CD4-positive, alpha-beta T cell (primary cell): ENCODE measurements at regions not wholly inside any gene's neighbourhood (a gene's known extent, or its start where the extent isn't known, plus 50 kb on each side); places are given as distances from the start of the nearest gene placed in this dataset.
"Not testable (repeated sequence)": the region's sequence is repeated elsewhere in the genome, so short reads cannot be mapped to it uniquely, and the experiment has no call there.

Source experiments
- ATAC-seq: fragments of 200-7000 bp; cut with Tn5 transposase; one replicate; pipeline ENCODE4 v1.10.0; 2022; ENCODE audit warnings: mild to moderate bottlenecking; ENCODE audit not compliant: poor library complexity
- CTCF ChIA-PET: fragments of 350-600 bp; sonication (Branson Sonifier 250); formaldehyde crosslinking; loops from one replicate; lab custom pipeline; 2021; ENCODE audit warnings: antibody characterized with exemption, inconsistent platforms; lab: Charles Lee
- POLR2A ChIA-PET: fragments of 350-600 bp; sonication (Branson Sonifier 250); formaldehyde crosslinking; loops from one replicate; lab custom pipeline; 2021; ENCODE audit warnings: antibody characterized with exemption, inconsistent platforms; lab: Charles Lee
- DNase-seq, 14 experiments: peaks; one replicate each; pipeline ENCODE4 v3.0.0-alpha.2; 2013 to 2020; ENCODE audit warnings: mixed read lengths in 2 of 14
- H3K27ac ChIP-seq, 2 donors: one replicate each; pipeline versions ENCODE4 v1.5.1 to v1.7.0; 2013; ENCODE audit warnings: low read length in 2 of 2, low read depth in 1 of 2, mild to moderate bottlenecking in 1 of 2
- H3K27me3 ChIP-seq, 2 experiments: 1 replicate in 1 of 2; 2 replicates in 1 of 2; pipeline versions ENCODE4 v1.6.1 to v1.7.0; 2013; ENCODE audit warnings: low read length in 2 of 2, control low read depth in 1 of 2, mild to moderate bottlenecking in 1 of 2, moderate library complexity in 1 of 2; ENCODE audit not compliant: insufficient read depth in 2 of 2, control insufficient read depth in 1 of 2
- H3K36me3 ChIP-seq: one replicate; pipeline ENCODE4 v1.6.1; 2013; ENCODE audit warnings: low read length, control low read depth; ENCODE audit not compliant: insufficient read depth
- H3K4me1 ChIP-seq: one replicate; pipeline ENCODE4 v1.6.1; 2013; ENCODE audit warnings: low read length, control low read depth; ENCODE audit not compliant: insufficient read depth
- H3K4me3 ChIP-seq: one replicate; pipeline ENCODE4 v1.5.1; 2013; ENCODE audit warnings: mild to moderate bottlenecking, low read length, moderate library complexity
- H3K9me3 ChIP-seq, 2 experiments: 1 replicate in 1 of 2; 2 replicates in 1 of 2; pipeline versions ENCODE4 v1.6.1 to v1.7.0; 2013; ENCODE audit warnings: low read length in 2 of 2, mild to moderate bottlenecking in 2 of 2, control low read depth in 1 of 2, moderate library complexity in 1 of 2; ENCODE audit not compliant: control insufficient read depth in 1 of 2, insufficient read depth in 1 of 2
- H3K27ac Mint-ChIP-seq: one replicate; pipeline ENCODE4 v1.8.0; 2020; ENCODE audit warnings: mixed read lengths
- H3K27me3 Mint-ChIP-seq: one replicate; pipeline ENCODE4 v1.8.0; 2021; ENCODE audit warnings: mixed read lengths
- H3K36me3 Mint-ChIP-seq: one replicate; pipeline ENCODE4 v1.8.0; 2021; ENCODE audit warnings: low read depth, mixed read lengths
- H3K4me1 Mint-ChIP-seq: one replicate; pipeline ENCODE4 v1.8.0; 2021; ENCODE audit warnings: low read depth, mixed read lengths
- H3K4me3 Mint-ChIP-seq: one replicate; pipeline ENCODE4 v1.8.0; 2020; ENCODE audit warnings: mild to moderate bottlenecking, mixed read lengths
- H3K9me3 Mint-ChIP-seq: one replicate; pipeline ENCODE4 v1.8.0; 2020; ENCODE audit warnings: mixed read lengths
- intact Hi-C, 2 experiments: fragments of 100-400 bp; cut with DNase I in 1 of 2; cut with micrococcal nuclease in 1 of 2; formaldehyde crosslinking; loops; one replicate each; pipeline versions ENCODE4 v1.15.1 to v1.9.0; 2023 to 2025; cut with DNase I, micrococcal nuclease
- TF ChIP-seq, protein P1 (sequence below): fragments of 200-600 bp; IDR thresholded peaks from one replicate; pipeline ENCODE4 v1.8.0; 2022; ENCODE audit warnings: antibody characterized with exemption, mild to moderate bottlenecking

DNA sequence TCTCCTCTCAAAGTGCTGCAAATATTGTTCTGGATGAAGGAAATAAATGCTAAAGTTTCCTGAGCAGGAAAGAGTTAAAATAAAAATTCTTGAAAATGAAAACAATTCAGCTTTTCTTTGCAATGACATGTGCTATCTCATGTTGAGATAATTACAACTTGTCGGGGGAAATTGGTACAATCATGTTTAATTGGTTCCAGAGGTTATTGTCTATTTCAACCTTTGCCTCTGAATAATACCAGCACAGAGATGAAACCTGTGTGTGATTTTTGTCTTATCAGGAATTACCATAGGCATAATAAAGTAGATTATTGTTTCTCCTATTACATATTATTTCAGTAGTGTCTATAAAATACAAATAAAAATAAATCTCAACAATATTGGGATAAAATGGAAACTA, 305.0 kb downstream of the XPNPEP1 start:
- no peak overlapping the region for H3K4me3 ChIP-seq
- Mint-ChIP-seq H3K27me3 (no peaks in the 10 kb centered on the region), H3K4me3 (no peak overlapping the region), H3K9me3 (peaks cover 3% of the 10 kb centered on the region), H3K4me1 (no peaks in the 10 kb centered on the region), H3K27ac (no peak overlapping the region), H3K36me3 (no peaks in the 10 kb centered on the region)
- ChIA-PET CTCF (no interaction called here), POLR2A (no interaction called here)
- H3K27me3 ChIP-seq = no peaks in the 10 kb centered on the region
- H3K27ac ChIP-seq = no peak overlapping the region
- H3K9me3 ChIP-seq = no peaks in the 10 kb centered on the region
- DNase-seq (no peak), ATAC-seq (no peak)
- no peaks in the 10 kb centered on the region for H3K36me3 ChIP-seq
- H3K4me1 ChIP-seq = no peaks in the 10 kb centered on the region
- TF ChIP-seq, protein P1, sequence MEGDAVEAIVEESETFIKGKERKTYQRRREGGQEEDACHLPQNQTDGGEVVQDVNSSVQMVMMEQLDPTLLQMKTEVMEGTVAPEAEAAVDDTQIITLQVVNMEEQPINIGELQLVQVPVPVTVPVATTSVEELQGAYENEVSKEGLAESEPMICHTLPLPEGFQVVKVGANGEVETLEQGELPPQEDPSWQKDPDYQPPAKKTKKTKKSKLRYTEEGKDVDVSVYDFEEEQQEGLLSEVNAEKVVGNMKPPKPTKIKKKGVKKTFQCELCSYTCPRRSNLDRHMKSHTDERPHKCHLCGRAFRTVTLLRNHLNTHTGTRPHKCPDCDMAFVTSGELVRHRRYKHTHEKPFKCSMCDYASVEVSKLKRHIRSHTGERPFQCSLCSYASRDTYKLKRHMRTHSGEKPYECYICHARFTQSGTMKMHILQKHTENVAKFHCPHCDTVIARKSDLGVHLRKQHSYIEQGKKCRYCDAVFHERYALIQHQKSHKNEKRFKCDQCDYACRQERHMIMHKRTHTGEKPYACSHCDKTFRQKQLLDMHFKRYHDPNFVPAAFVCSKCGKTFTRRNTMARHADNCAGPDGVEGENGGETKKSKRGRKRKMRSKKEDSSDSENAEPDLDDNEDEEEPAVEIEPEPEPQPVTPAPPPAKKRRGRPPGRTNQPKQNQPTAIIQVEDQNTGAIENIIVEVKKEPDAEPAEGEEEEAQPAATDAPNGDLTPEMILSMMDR = no peak
- intact Hi-C loops = no loop called here

DNA sequence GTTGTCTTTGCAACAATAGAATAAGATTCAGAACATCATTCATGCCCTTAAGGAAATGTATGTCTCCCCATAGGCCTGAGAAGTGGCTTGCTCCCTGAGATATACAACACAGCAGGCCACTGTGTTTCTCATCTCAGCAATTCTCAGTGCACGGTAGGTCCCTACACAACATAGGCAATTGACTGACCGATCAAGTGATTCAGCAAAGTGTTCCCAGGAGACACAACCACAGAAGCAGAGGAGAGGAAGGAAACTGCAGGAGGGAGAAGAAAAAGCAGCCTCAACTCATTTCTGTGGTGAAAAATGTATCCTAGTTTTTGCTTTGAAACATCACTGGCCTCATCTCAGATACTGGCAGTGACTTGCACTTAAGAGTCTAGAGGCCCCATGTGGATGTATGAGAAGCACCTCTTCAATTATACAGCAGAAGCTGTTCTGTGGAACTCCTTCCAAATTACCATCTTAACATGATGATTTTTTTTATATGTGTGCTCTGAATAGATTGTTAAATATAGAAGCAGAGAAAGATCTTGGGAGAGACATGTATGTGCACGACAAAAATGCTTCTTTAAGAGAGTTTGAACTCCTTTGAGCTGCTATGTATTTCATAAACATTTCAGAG, 306.8 kb downstream of the XPNPEP1 start:
- H3K27me3 ChIP-seq = no peaks in the 10 kb centered on the region
- H3K27ac ChIP-seq = no peak overlapping the region
- no peaks in the 10 kb centered on the region for H3K9me3 ChIP-seq
- no peak overlapping the region for H3K4me3 ChIP-seq
- ATAC-seq = no peak
- intact Hi-C loops = no loop called here
- TF ChIP-seq, protein P1 = no peak
- H3K36me3 ChIP-seq = no peaks in the 10 kb centered on the region
- DNase-seq = no peak
- H3K27me3 Mint-ChIP-seq = no peaks in the 10 kb centered on the region
- POLR2A ChIA-PET = no interaction called here
- no peak overlapping the region for H3K27ac Mint-ChIP-seq
- H3K9me3 Mint-ChIP-seq = peaks cover 8% of the 10 kb centered on the region
- CTCF ChIA-PET = no interaction called here
- no peaks in the 10 kb centered on the region for H3K4me1 ChIP-seq
- no peak overlapping the region for H3K4me3 Mint-ChIP-seq
- no peaks in the 10 kb centered on the region for H3K4me1 Mint-ChIP-seq
- no peaks in the 10 kb centered on the region for H3K36me3 Mint-ChIP-seq

DNA sequence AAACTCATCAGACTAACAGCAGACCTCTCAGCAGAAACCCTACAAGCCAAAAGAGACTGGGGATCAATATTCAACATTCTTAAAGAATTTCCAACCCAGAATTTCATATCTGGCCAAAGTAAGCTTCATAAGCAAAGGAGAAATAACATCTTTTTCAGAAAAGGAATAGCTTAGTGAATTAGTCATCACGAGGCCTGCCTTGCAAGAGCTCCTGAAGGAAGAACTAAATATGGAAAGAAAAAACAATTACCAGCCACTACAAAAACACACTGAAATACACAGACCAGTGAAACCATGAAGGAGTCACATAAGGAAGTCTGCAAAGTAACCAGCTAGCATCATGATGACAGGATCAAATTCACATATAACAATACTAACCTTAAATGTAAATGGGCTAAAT, 328.0 kb downstream of the XPNPEP1 start:
- intact Hi-C loops, H3K4me1 ChIP-seq, H3K9me3 Mint-ChIP-seq, H3K4me1 Mint-ChIP-seq, H3K27me3 Mint-ChIP-seq, H3K4me3 ChIP-seq, H3K36me3 Mint-ChIP-seq, ATAC-seq, H3K4me3 Mint-ChIP-seq, H3K27me3 ChIP-seq, H3K36me3 ChIP-seq, DNase-seq, H3K27ac Mint-ChIP-seq, H3K27ac ChIP-seq, POLR2A ChIA-PET, H3K9me3 ChIP-seq, CTCF ChIA-PET: not testable (repeated sequence)

DNA sequence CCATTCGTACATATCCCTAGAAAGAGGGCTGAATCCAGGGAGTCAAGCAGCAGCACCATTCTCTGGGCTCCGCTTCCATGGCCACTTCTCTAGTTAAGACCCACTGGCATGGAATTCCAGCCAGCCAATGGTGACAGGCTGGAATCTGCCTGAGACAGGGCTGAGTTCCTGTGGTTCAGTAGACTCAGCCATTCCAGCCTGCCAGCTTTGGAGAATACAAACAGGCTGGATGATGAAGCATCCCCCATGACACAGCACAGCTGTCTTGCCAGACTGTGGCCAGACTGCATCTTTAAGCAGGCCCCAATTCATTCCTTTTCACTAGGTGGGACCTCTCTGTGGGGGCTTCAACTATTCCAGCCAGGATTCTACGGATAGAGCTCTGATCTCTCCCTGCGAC, 329.6 kb downstream of the XPNPEP1 start:
- CTCF ChIA-PET = no interaction called here
- DNase-seq (no peak), ATAC-seq (no peak)
- intact Hi-C loops = no loop called here
- H3K27me3 ChIP-seq = no peaks in the 10 kb centered on the region
- H3K4me1 ChIP-seq = no peaks in the 10 kb centered on the region
- Mint-ChIP-seq H3K36me3 (no peaks in the 10 kb centered on the region), H3K4me3 (no peak overlapping the region), H3K27me3 (peaks cover 4% of the 10 kb centered on the region), H3K27ac (no peak overlapping the region), H3K4me1 (no peaks in the 10 kb centered on the region), H3K9me3 (peaks cover 5% of the 10 kb centered on the region)
- H3K9me3 ChIP-seq = peaks cover 0 to 7% of the 10 kb centered on the region in 2 experiments
- TF ChIP-seq, protein P1 = no peak
- POLR2A ChIA-PET = no interaction called here
- no peaks in the 10 kb centered on the region for H3K36me3 ChIP-seq
- no peak overlapping the region for H3K27ac ChIP-seq
- no peak overlapping the region for H3K4me3 ChIP-seq
